D721Med (cell line): ENCODE measurements at regions not wholly inside any gene's neighbourhood (a gene's known extent, or its start where the extent isn't known, plus 50 kb on each side); places are given as distances from the start of the nearest gene placed in this dataset.

Source experiments
- DNase-seq: peaks from one replicate; pipeline ENCODE4 v3.0.0; 2011; ENCODE audit warnings: low spot score; ENCODE audit not compliant: insufficient read length
- FAIRE-seq: peaks from 2 replicates; lab custom pipeline; 2011; peaks lifted over from hg19 to GRCh38; lab: Jason Lieb, UNC
- TF ChIP-seq, protein P1 (sequence below): IDR thresholded peaks from 2 replicates; pipeline ENCODE4 v1.5.1; 2012; ENCODE audit warnings: mild to moderate bottlenecking, control low read depth; ENCODE audit not compliant: insufficient read depth; ENCODE audit errors: missing control alignments

DNA sequence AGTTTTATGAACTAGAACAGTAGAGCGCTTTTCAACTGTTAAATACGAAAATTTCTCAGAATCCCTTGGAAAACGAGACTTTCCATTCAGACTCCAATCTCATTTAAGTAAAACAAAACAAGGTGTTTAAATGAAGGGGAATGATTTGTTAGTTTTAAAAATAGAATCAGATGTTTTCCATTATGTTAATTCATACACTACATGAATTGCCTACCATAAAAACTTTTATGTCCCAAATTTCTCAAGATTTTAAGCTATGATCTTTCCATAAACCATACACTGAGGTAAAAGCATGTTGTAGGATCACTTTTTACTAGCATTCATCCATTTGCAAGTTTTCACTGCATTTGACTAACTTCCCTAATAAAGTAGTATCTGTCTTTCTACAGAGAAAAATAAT lies 180.3 kb upstream of the ZP4 start:
- FAIRE-seq = peak; percentile 77
- no peak for DNase-seq
- TF ChIP-seq, protein P1, sequence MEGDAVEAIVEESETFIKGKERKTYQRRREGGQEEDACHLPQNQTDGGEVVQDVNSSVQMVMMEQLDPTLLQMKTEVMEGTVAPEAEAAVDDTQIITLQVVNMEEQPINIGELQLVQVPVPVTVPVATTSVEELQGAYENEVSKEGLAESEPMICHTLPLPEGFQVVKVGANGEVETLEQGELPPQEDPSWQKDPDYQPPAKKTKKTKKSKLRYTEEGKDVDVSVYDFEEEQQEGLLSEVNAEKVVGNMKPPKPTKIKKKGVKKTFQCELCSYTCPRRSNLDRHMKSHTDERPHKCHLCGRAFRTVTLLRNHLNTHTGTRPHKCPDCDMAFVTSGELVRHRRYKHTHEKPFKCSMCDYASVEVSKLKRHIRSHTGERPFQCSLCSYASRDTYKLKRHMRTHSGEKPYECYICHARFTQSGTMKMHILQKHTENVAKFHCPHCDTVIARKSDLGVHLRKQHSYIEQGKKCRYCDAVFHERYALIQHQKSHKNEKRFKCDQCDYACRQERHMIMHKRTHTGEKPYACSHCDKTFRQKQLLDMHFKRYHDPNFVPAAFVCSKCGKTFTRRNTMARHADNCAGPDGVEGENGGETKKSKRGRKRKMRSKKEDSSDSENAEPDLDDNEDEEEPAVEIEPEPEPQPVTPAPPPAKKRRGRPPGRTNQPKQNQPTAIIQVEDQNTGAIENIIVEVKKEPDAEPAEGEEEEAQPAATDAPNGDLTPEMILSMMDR = no peak

DNA sequence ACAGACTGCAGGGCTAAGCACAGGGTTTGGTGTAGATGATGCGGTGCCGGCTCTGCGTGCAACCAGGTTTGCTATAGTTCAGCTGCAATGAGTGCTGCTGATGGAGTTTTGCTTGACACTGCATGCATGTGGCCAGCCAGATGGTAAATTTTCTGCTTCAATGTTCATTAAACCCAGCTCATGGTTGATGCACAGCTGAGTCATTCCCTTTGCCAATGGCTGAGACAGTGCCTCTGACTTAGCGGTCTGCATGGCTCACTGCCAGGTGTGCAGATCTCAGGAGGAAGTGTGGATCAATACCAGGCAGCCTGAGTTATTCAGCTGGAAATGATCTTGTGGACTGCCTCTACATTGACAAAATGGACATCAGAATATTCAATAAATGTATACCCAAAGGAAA lies 172.7 kb upstream of the ZP4 start:
- FAIRE-seq = no peak
- no peak for DNase-seq

DNA sequence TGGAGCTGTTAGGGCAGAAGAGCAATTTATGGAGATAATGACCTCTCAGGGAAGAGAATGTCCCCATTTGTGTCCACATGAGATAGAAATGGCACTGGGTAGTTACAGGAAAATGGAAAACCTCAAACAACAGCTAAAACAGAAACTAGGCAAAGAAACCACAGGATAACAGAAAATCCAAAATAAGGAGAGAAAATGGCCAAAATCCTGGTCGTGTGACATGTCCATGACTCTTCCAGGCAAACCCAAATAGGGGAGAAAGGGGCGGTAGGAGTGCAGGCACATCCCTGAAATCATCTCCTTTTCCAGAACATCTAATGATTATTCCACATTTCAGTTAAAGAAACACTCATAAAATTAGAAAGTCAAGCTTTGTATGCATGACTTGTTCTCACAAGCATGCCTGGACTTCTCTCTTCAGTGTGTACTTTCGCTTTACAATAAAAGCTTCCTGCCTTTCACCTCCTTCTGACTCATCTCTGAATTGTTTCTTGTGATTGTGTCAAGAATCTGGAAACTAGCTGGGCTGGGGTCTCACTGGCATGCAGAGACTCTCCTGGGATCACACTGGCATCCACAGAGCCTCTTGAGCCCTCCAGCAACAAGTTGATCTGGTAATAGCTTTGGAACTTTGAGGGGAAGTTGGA lies 171.4 kb upstream of the ZP4 start:
- FAIRE-seq (no peak), DNase-seq (no peak)
- TF ChIP-seq, protein P1 = no peak

More for the DNA sequence above, 172.7 kb upstream of the ZP4 start:
- TF ChIP-seq, protein P1 = no peak

DNA sequence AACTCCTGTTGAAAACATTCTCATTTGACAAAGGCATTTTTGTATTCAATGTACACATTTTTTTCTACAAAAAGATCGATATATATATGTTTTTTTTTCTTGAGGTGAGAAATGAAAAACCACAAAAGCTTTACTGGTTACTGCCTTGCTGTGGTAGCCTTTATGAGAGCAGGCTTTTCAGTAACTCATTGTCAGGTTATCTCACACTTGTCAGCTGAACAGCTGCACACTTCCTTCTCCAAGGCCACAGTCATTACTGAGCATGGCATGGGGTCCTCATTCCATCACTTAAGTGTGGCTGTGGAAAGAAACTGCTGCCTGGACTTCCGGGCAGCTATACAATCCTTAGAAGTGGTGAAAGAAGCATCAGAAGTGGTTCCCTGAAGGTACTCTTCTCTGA lies 169.3 kb upstream of the ZP4 start:
- TF ChIP-seq, protein P1 = no peak
- FAIRE-seq = no peak
- no peak for DNase-seq

DNA sequence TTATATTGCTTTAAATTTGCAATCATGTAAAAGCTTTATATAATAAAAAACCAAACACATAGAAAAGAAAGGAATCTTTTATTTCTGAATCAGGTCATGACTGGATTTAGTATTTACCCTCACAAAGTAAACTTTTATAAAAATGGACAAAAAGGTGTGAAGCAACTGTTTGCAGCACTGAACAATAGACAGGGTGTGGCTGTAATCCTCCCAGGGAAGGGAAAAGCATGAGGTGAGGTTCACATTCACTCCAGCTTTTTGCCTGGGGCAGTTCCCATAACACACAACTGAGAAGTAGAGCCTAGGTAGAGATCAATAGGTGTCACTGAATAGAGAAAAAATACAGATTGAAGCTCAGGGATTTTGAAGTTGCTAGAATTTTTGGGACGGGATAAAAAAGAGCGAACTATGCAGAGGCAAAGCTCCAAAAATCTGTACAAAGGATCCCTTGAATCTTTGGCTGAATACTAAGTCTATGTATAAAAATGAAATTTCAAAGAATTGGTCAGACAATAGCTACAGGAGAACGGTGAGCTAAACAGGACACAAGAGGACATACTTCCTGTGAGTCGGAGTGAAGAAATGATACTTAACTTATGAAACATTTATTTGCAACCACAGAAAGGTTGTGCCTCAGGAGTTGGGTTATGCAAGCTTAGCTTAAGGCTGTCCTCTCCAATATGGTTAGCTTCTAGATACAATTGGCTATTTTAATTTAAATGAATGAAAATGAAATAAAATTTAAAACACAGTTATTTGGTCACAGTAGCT lies 162.0 kb upstream of the ZP4 start:
- DNase-seq (no peak), FAIRE-seq (no peak)
- TF ChIP-seq, protein P1 = no peak

DNA sequence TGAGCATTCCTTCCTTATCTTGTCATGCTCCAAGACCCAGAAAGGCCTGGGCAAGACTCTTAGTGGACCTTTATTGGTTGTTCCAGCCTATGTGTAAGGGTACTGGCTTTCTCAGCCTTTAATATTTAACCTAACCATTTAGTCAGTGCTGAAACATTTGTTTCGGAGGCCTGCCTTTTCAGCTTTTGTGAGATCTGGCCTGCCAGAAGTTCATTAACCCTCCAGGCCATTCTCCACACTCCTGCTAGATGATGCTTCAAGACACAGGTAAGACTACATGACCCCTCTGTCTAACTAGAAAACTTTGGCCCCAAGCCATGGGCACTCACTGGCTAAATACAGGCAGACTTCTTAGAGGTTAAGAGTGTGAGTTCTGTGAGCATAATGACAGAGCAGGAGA lies 138.4 kb upstream of the ZP4 start:
- no peak for FAIRE-seq
- no peak for DNase-seq
- TF ChIP-seq, protein P1 = no peak

DNA sequence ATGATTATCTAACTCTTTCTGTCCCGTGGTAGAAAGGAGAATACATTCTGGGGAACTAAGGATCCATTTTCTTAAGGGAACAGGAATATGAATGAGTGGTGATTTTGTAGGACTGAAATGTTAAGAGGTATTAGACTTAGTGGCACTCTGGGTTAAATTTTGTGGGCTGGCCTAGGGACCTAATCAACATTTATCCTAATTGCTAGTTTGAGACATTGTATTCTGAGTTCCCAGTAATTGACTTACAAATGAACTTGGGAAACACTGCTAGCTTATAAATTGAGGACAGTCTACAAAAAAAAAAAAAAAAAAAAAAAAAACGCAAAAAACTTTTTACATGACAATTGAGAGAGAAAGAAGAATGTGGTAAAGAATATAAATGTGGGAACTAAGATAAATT lies 136.6 kb upstream of the ZP4 start:
- TF ChIP-seq, protein P1 = no peak
- no peak for DNase-seq
- no peak for FAIRE-seq
